Activated CD8-positive, alpha-beta T cell treated with anti-CD3 and anti-CD28 coated beads for 36 hours (primary cell): ENCODE measurements at regions not wholly inside any gene's neighbourhood (a gene's known extent, or its start where the extent isn't known, plus 50 kb on each side); places are given as distances from the start of the nearest gene placed in this dataset.
"Not testable (repeated sequence)": the region's sequence is repeated elsewhere in the genome, so short reads cannot be mapped to it uniquely, and the experiment has no call there.

Experiments used
- ATAC-seq: fragments of 200-7000 bp; cut with Tn5 transposase; one replicate; pipeline ENCODE4 v1.10.0; 2021; ENCODE audit warnings: mild to moderate bottlenecking, moderate library complexity
- CTCF ChIA-PET: fragments of 350-600 bp; sonication (Branson Sonifier 250); formaldehyde crosslinking; loops from one replicate; lab custom pipeline; 2021; ENCODE audit warnings: antibody characterized with exemption; lab: Charles Lee
- POLR2A ChIA-PET: fragments of 350-600 bp; sonication (Branson Sonifier 250); formaldehyde crosslinking; loops from one replicate; lab custom pipeline; 2021; ENCODE audit warnings: antibody characterized with exemption; lab: Charles Lee
- DNase-seq: peaks from one replicate; pipeline ENCODE4 v3.0.0-alpha.2; 2020
- H3K27ac Mint-ChIP-seq: one replicate; pipeline ENCODE4 v1.8.0; 2021; ENCODE audit warnings: mild to moderate bottlenecking, mixed read lengths
- H3K27me3 Mint-ChIP-seq: one replicate; pipeline ENCODE4 v1.8.0; 2021; ENCODE audit warnings: mixed read lengths
- H3K36me3 Mint-ChIP-seq: one replicate; pipeline ENCODE4 v1.8.0; 2021; ENCODE audit warnings: low read depth, mixed read lengths
- H3K4me1 Mint-ChIP-seq: one replicate; pipeline ENCODE4 v1.8.0; 2021; ENCODE audit warnings: low read depth, mixed read lengths
- H3K4me3 Mint-ChIP-seq: one replicate; pipeline ENCODE4 v1.8.0; 2021; ENCODE audit warnings: mild to moderate bottlenecking, moderate library complexity, mixed read lengths
- H3K9me3 Mint-ChIP-seq: one replicate; pipeline ENCODE4 v1.8.0; 2021; ENCODE audit warnings: mixed read lengths
- CTCF ChIP-seq: fragments of 200-600 bp; IDR thresholded peaks from one replicate; pipeline ENCODE4 v1.8.0; 2022; ENCODE audit warnings: antibody characterized with exemption, mild to moderate bottlenecking
- intact Hi-C: fragments of 100-400 bp; cut with micrococcal nuclease; formaldehyde crosslinking; loops from one replicate; pipeline ENCODE4 v1.10.0; 2022

- ChIA-PET POLR2A (no interaction called here), CTCF (no interaction called here)
- no peak for ATAC-seq
- Mint-ChIP-seq H3K36me3 (no peaks in the 10 kb centered on the region), H3K9me3 (peaks cover 17% of the 10 kb centered on the region), H3K27me3 (no peaks in the 10 kb centered on the region), H3K4me3 (no peak overlapping the region), H3K4me1 (peaks cover 16% of the 10 kb centered on the region), H3K27ac (no peak overlapping the region)
- TF ChIP-seq CTCF: no peak
- intact Hi-C loops: no loop called here
- DNase-seq: no peak
Observed at GRCh38 chr3:153397794-153398193, 235.8 kb downstream of the RAP2B start.

- POLR2A ChIA-PET: no interaction called here
- no peaks in the 10 kb centered on the region for H3K36me3 Mint-ChIP-seq
- ATAC-seq: peak; percentile 39
- no peak for TF ChIP-seq CTCF
- H3K9me3 Mint-ChIP-seq: peaks cover 3% of the 10 kb centered on the region
- CTCF ChIA-PET: no interaction called here
- intact Hi-C loops: no loop called here
- no peaks in the 10 kb centered on the region for H3K27me3 Mint-ChIP-seq
- H3K4me3 Mint-ChIP-seq: no peak overlapping the region
- H3K27ac Mint-ChIP-seq: no peak overlapping the region
- H3K4me1 Mint-ChIP-seq: peaks cover 16% of the 10 kb centered on the region
- DNase-seq: no peak
Observed at GRCh38 chr3:153399636-153400035, 237.6 kb downstream of the RAP2B start.

GRCh38 chr3:153400641-153401040 lies 238.6 kb downstream of the RAP2B start:
- no peak for DNase-seq
- H3K36me3 Mint-ChIP-seq: no peaks in the 10 kb centered on the region
- CTCF ChIA-PET: no interaction called here
- H3K9me3 Mint-ChIP-seq: peaks cover 3% of the 10 kb centered on the region
- H3K27me3 Mint-ChIP-seq: no peaks in the 10 kb centered on the region
- peaks cover 16% of the 10 kb centered on the region for H3K4me1 Mint-ChIP-seq
- POLR2A ChIA-PET: no interaction called here
- intact Hi-C loops: no loop called here
- ATAC-seq: no peak
- H3K27ac Mint-ChIP-seq: no peak overlapping the region
- TF ChIP-seq CTCF: no peak
- H3K4me3 Mint-ChIP-seq: no peak overlapping the region

- H3K36me3 Mint-ChIP-seq: no peaks in the 10 kb centered on the region
- H3K9me3 Mint-ChIP-seq: no peaks in the 10 kb centered on the region
- CTCF ChIA-PET: no interaction called here
- no peaks in the 10 kb centered on the region for H3K27me3 Mint-ChIP-seq
- H3K4me1 Mint-ChIP-seq: peaks cover 11% of the 10 kb centered on the region
- POLR2A ChIA-PET: no interaction called here
- intact Hi-C loops: no loop called here
- ATAC-seq: no peak
- no peak for DNase-seq
- no peak for TF ChIP-seq CTCF
- H3K4me3 Mint-ChIP-seq: no peak overlapping the region
- H3K27ac Mint-ChIP-seq: no peak overlapping the region
Observed at GRCh38 chr3:153404157-153404556, 242.1 kb downstream of the RAP2B start.

- DNase-seq, H3K27ac Mint-ChIP-seq, POLR2A ChIA-PET, intact Hi-C loops, H3K4me1 Mint-ChIP-seq, H3K4me3 Mint-ChIP-seq, H3K27me3 Mint-ChIP-seq, ATAC-seq, H3K9me3 Mint-ChIP-seq, H3K36me3 Mint-ChIP-seq: not testable (repeated sequence)
- CTCF ChIA-PET: interaction anchor here (0.5 kb wide), 1 partner anchor 91 kb away, joined by 3 read pairs; no protein-coding TSS in a partner anchor
Observed at GRCh38 chr3:153405320-153405719, 243.3 kb downstream of the RAP2B start.

GRCh38 chr3:153410517-153410916 lies 248.5 kb downstream of the RAP2B start:
- DNase-seq (no peak), ATAC-seq (no peak)
- no peaks in the 10 kb centered on the region for H3K9me3 Mint-ChIP-seq
- intact Hi-C loops: no loop called here
- no peak overlapping the region for H3K27ac Mint-ChIP-seq
- ChIA-PET POLR2A (no interaction called here), CTCF (no interaction called here)
- H3K4me3 Mint-ChIP-seq: no peak overlapping the region
- peaks cover 6% of the 10 kb centered on the region for H3K4me1 Mint-ChIP-seq
- no peaks in the 10 kb centered on the region for H3K36me3 Mint-ChIP-seq
- no peaks in the 10 kb centered on the region for H3K27me3 Mint-ChIP-seq
- TF ChIP-seq CTCF: no peak
